ENCODE measurements at regions not wholly inside any gene's neighbourhood (a gene's known extent, or its start where the extent isn't known, plus 50 kb on each side); places are given as distances from the start of the nearest gene placed in this dataset.

DNA sequence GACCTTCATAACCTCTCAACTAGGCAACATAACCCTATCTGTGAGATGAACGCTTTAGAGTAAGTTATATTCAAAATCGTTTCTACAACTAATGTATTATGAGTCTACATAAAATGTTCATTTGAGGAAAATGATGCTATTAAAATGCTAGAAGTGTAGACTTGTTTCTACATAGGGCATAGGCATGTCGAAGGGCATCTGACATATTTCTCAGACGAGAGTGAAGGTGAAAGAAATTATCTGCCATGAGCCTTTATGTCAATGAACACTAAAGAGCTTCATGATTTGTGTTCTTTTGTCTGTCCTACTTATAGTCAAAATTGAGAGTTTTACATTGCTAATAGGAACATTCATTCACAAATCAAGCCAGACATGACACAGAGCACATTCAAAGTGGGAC, 811.8 kb downstream of the RAB28 start:
- DNase-seq (no peak), ATAC-seq (no peak)
- TF ChIP-seq, protein P1, sequence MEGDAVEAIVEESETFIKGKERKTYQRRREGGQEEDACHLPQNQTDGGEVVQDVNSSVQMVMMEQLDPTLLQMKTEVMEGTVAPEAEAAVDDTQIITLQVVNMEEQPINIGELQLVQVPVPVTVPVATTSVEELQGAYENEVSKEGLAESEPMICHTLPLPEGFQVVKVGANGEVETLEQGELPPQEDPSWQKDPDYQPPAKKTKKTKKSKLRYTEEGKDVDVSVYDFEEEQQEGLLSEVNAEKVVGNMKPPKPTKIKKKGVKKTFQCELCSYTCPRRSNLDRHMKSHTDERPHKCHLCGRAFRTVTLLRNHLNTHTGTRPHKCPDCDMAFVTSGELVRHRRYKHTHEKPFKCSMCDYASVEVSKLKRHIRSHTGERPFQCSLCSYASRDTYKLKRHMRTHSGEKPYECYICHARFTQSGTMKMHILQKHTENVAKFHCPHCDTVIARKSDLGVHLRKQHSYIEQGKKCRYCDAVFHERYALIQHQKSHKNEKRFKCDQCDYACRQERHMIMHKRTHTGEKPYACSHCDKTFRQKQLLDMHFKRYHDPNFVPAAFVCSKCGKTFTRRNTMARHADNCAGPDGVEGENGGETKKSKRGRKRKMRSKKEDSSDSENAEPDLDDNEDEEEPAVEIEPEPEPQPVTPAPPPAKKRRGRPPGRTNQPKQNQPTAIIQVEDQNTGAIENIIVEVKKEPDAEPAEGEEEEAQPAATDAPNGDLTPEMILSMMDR (IDR thresholded peaks at IDR 0.05), result no peak
- TF ChIP-seq POLR2A (IDR thresholded peaks at IDR 0.05), result no peak
- intact Hi-C loops (cut with DNase I), result no loop called here
- Histone ChIP-seq H3K4me1 (no peaks in the 10 kb centered on the region), H3K36me3 (no peaks in the 10 kb centered on the region), H3K27me3 (no peaks in the 10 kb centered on the region), H3K9me3 (peaks cover 0 to 37% (median 12%) of the 10 kb centered on the region in 12 donors), H3K4me3 (no peak overlapping the region), H3K27ac (no peak overlapping the region)
- WGBS, 4 donors, result 57 to 79% (median 76%) methylated on average over 4 of the region's 4 CpGs

DNA sequence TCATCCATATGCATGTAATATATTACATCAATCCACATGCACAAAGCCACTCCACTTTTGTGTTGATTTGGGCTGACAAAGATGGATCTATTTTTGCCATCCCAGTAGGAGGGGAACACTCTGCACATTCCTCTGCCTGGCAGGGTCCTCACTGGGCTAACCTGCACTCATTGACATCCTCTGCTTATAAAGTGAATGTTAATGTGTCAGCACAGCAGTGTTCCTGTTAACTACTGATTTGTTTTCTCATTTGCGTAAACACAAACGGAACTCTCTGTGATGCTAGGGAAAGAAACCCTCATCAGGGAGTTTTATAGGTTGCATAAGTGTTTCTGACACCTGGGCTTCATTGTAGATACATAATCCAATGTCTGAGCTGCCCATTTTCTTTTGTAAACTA, 826.0 kb downstream of the RAB28 start:
- no peaks in the 10 kb centered on the region for H3K36me3 ChIP-seq
- H3K27me3 ChIP-seq, result no peaks in the 10 kb centered on the region
- ATAC-seq (no peak), DNase-seq (no peak)
- H3K4me3 ChIP-seq, result no peak overlapping the region
- H3K4me1 ChIP-seq, result no peaks in the 10 kb centered on the region
- no peak for TF ChIP-seq POLR2A (IDR thresholded peaks at IDR 0.05)
- TF ChIP-seq, protein P1 (IDR thresholded peaks at IDR 0.05), result no peak
- WGBS, 4 donors, result 75 to 82% (median 78%) methylated on average over 2 of the region's 2 CpGs
- peaks cover 0 to 2% (median 0%) of the 10 kb centered on the region in 12 donors for H3K9me3 ChIP-seq
- intact Hi-C loops (cut with DNase I), result no loop called here
- no peak overlapping the region for H3K27ac ChIP-seq

- no peaks in the 10 kb centered on the region for H3K4me1 ChIP-seq
- intact Hi-C loops (cut with DNase I), result no loop called here
- H3K27me3 ChIP-seq, result no peaks in the 10 kb centered on the region
- 74 to 77% (median 74%) methylated on average over 3 of the region's 3 CpGs for WGBS, 4 donors
- H3K9me3 ChIP-seq, result peaks cover 0 to 5% (median 0%) of the 10 kb centered on the region in 12 donors
- DNase-seq (no peak), ATAC-seq (no peak)
- no peak for TF ChIP-seq POLR2A (IDR thresholded peaks at IDR 0.05)
- TF ChIP-seq, protein P1 (IDR thresholded peaks at IDR 0.05), result no peak
- H3K27ac ChIP-seq, result no peak overlapping the region
- H3K36me3 ChIP-seq, result no peaks in the 10 kb centered on the region
- H3K4me3 ChIP-seq, result no peak overlapping the region
Measured at GRCh38 chr4:12651876-12652275, 832.3 kb downstream of the RAB28 start.

DNA sequence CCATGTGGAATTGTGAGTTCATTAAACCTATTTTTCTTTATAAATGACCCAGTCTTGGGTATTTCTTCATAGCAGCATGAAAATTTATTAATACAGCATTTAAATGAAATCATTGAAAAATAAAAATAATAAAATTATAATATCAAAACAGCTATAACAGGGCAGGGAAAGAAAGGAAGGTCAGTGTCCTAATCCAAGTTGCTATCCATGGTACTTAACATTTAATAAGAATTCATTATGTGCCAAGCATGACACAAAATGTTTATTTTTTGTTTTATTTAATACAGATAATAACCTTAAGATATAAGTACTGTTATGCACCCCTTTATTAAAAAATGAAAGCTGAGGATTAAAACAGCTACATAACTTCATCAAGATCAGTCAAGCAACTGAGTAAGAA, 838.4 kb downstream of the RAB28 start:
- TF ChIP-seq, protein P1 (IDR thresholded peaks at IDR 0.05), result no peak
- no peak for TF ChIP-seq POLR2A (IDR thresholded peaks at IDR 0.05)

More for the DNA sequence above, 838.4 kb downstream of the RAB28 start:
- Histone ChIP-seq H3K27me3 (no peaks in the 10 kb centered on the region), H3K4me3 (no peak overlapping the region), H3K4me1 (no peaks in the 10 kb centered on the region), H3K27ac (no peak overlapping the region), H3K36me3 (no peaks in the 10 kb centered on the region), H3K9me3 (peaks cover 0 to 5% (median 0%) of the 10 kb centered on the region in 12 donors)
- ATAC-seq (no peak), DNase-seq (no peak)
- intact Hi-C loops (cut with DNase I), result no loop called here

Data from heart left ventricle (tissue), 16 donors.